ENCODE measurements at regions not wholly inside any gene's neighbourhood (a gene's known extent, or its start where the extent isn't known, plus 50 kb on each side); places are given as distances from the start of the nearest gene placed in this dataset.

DNA sequence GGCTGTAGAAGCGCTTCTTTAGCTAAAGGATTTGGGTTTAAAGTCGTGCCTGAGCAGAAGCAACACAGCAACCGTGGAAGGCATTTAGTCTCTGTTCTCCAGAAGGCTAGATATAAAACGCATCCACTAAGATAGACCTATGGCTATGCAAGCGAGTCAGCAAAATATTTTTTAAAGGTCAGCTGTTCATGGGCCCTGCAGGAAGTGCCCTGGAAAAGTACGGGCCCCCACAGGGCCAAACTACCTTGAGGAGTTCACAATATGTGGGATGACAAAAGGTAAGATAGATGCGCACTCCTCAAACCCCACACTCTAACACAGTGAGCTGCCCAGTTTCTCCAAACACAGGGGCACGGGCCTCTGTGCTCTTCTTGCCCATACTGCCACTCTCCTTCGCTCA, 261.6 kb downstream of the VPS13C start:
- no peak overlapping the region for H3K4me3 ChIP-seq (ENCODE audit: low read depth, low read length)
- no peak for DNase-seq (ENCODE audit: low read depth, low spot score)
- TF ChIP-seq, protein P1, sequence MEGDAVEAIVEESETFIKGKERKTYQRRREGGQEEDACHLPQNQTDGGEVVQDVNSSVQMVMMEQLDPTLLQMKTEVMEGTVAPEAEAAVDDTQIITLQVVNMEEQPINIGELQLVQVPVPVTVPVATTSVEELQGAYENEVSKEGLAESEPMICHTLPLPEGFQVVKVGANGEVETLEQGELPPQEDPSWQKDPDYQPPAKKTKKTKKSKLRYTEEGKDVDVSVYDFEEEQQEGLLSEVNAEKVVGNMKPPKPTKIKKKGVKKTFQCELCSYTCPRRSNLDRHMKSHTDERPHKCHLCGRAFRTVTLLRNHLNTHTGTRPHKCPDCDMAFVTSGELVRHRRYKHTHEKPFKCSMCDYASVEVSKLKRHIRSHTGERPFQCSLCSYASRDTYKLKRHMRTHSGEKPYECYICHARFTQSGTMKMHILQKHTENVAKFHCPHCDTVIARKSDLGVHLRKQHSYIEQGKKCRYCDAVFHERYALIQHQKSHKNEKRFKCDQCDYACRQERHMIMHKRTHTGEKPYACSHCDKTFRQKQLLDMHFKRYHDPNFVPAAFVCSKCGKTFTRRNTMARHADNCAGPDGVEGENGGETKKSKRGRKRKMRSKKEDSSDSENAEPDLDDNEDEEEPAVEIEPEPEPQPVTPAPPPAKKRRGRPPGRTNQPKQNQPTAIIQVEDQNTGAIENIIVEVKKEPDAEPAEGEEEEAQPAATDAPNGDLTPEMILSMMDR (IDR thresholded peaks at IDR 0.05; ENCODE audit: low read depth, low read length): no peak
- in situ Hi-C loops (cut with HindIII; ENCODE audit: low sequenced_read_pairs): no loop called here

DNA sequence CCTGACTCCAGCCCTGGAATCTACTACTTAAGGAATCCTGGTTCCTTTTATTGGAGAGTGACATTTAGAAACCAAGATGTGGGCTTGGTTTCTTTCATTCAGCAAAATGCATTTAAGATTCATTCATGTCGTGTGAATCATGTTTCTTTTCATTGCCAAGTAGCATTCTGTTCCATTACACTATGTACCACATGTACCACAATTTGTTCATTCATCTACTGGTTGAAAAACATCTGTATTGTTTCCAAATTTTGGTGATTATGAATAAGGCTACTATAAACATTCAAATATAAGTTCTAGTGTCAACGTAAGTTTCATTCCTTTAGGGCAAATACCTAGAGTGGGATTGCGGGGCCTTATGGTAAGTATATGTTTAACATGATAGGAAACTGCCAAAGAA, 264.2 kb downstream of the VPS13C start:
- peak; percentile 83 for DNase-seq (ENCODE audit: low read depth, low spot score)
- H3K4me3 ChIP-seq (ENCODE audit: low read depth, low read length): no peak overlapping the region
- TF ChIP-seq, protein P1 (IDR thresholded peaks at IDR 0.05; ENCODE audit: low read depth, low read length): no peak
- in situ Hi-C loops (cut with HindIII; ENCODE audit: low sequenced_read_pairs): no loop called here

DNA sequence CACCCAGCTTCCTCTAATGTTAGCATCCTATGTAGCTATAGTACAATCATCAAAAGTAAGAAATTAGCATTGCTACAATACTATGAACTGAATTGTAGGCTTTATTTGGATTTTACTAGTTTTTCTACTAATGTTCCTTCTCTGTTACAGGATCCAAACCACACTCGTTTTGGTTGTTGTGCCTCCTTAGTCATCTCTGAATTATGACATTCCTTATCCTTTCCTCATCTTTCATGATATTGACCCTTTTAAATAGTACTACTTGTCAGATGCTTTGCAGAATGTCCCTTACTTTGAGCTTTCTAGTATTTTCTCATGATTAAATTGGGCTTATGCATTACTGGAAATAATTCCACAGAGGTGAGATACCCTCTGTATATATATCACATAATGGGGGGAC, 265.4 kb downstream of the VPS13C start:
- peak; percentile 61 for DNase-seq (ENCODE audit: low read depth, low spot score)
- TF ChIP-seq, protein P1 (IDR thresholded peaks at IDR 0.05; ENCODE audit: low read depth, low read length): no peak
- H3K4me3 ChIP-seq (ENCODE audit: low read depth, low read length): no peak overlapping the region
- in situ Hi-C loops (cut with HindIII; ENCODE audit: low sequenced_read_pairs): no loop called here

GRCh38 chr15:61794276-61794675, 266.0 kb downstream of the VPS13C start:
- peak; percentile 24 for DNase-seq (ENCODE audit: low read depth, low spot score)
- in situ Hi-C loops (cut with HindIII; ENCODE audit: low sequenced_read_pairs): no loop called here

GRCh38 chr15:61784734-61785133, 275.5 kb downstream of the VPS13C start:
- no peak overlapping the region for H3K4me3 ChIP-seq (ENCODE audit: low read depth, low read length)
- in situ Hi-C loops (cut with HindIII; ENCODE audit: low sequenced_read_pairs): no loop called here
- TF ChIP-seq, protein P1 (IDR thresholded peaks at IDR 0.05; ENCODE audit: low read depth, low read length): no peak
- no peak for DNase-seq (ENCODE audit: low read depth, low spot score)

More at GRCh38 chr15:61794276-61794675, 266.0 kb downstream of the VPS13C start:
- TF ChIP-seq, protein P1 (IDR thresholded peaks at IDR 0.05; ENCODE audit: low read depth, low read length): no peak
- no peak overlapping the region for H3K4me3 ChIP-seq (ENCODE audit: low read depth, low read length)

DNA sequence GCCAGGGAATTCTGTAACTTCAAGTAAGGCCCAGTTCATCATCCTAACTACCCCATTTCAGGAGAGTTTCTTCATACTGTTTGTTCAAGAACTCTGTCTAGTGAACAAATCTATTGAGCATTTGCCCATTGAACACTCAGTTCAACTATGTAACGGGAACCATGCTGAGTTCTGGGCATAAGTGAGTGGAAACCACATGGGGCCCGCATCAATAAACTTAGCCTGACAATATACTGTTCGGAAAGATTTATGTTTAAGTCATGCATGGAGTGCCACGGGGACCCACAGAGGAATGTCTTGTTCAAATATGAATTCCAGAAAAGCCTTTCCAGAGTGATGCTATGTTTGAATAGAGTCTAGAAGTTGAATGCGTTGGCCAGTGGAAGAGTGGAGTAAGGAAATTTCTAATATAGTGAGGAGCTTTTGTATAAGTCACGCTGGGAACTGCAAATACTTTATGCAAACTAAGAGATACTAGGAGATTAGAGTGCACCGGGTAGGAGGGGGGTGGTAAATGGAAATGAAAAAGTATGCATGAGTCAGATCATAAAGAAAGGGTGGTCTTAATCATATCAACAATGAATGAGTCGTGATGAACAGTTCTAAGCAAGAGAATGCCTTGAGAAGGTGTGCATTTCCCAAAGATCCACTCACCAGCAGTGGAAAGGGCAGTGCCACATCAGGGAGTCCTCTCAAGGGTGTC, 279.8 kb downstream of the VPS13C start:
- H3K4me3 ChIP-seq (ENCODE audit: low read depth, low read length): no peak overlapping the region
- peak; percentile 61 for DNase-seq (ENCODE audit: low read depth, low spot score)
- TF ChIP-seq, protein P1 (IDR thresholded peaks at IDR 0.05; ENCODE audit: low read depth, low read length): no peak
- in situ Hi-C loops (cut with HindIII; ENCODE audit: low sequenced_read_pairs): no loop called here

Measured in astrocyte of the spinal cord (primary cell).